ENCODE measurements at regions not wholly inside any gene's neighbourhood (a gene's known extent, or its start where the extent isn't known, plus 50 kb on each side); places are given as distances from the start of the nearest gene placed in this dataset.

DNA sequence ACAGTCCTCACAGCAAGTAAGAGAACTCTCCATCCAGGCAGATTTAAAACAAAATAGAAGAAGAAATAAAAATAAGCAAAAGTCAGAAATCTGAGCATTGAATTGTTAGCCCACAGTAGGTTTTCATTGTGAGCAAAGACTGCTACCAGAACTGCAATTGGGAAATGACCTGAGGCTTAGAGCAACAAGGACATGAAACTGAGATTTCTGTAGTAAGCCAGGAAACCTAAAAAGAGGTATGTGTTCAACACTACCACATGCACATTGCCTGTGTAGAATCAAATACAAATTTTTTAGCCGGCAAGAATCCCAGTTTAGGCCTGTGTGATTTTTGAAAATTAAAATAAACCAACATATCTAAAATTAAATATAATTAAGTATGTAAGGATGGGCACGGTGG lies 928.4 kb upstream of the WWC1 start:
- Mint-ChIP-seq H3K4me3 (no peak overlapping the region), H3K9me3 (peaks cover 6% of the 10 kb centered on the region), H3K27ac (no peak overlapping the region), H3K36me3 (ENCODE audit: low read depth) (no peaks in the 10 kb centered on the region), H3K27me3 (ENCODE audit: insufficient read depth) (no peaks in the 10 kb centered on the region), H3K4me1 (no peaks in the 10 kb centered on the region)
- Histone ChIP-seq H3K9ac (ENCODE audit: extremely low read depth, low read length, poor library complexity, severe bottlenecking) (no peak overlapping the region), H3K36me3 (ENCODE audit: control insufficient read depth, insufficient read depth, low read length) (no peaks in the 10 kb centered on the region), H3K4me1 (ENCODE audit: control insufficient read depth, insufficient read depth, low read length) (no peaks in the 10 kb centered on the region), H3K27me3 (ENCODE audit: control insufficient read depth, insufficient read depth, low read length, poor library complexity, severe bottlenecking) (no peaks in the 10 kb centered on the region), H3K9me3 (ENCODE audit: control insufficient read depth, low read length) (peaks cover 8% of the 10 kb centered on the region), H3K4me3 (ENCODE audit: low read length) (no peak overlapping the region), H3K27ac (ENCODE audit: low read depth, low read length) (no peak overlapping the region)
- no peak for DNase-seq
- TF ChIP-seq, protein P1, sequence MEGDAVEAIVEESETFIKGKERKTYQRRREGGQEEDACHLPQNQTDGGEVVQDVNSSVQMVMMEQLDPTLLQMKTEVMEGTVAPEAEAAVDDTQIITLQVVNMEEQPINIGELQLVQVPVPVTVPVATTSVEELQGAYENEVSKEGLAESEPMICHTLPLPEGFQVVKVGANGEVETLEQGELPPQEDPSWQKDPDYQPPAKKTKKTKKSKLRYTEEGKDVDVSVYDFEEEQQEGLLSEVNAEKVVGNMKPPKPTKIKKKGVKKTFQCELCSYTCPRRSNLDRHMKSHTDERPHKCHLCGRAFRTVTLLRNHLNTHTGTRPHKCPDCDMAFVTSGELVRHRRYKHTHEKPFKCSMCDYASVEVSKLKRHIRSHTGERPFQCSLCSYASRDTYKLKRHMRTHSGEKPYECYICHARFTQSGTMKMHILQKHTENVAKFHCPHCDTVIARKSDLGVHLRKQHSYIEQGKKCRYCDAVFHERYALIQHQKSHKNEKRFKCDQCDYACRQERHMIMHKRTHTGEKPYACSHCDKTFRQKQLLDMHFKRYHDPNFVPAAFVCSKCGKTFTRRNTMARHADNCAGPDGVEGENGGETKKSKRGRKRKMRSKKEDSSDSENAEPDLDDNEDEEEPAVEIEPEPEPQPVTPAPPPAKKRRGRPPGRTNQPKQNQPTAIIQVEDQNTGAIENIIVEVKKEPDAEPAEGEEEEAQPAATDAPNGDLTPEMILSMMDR (conservative IDR thresholded peaks at IDR 0.05) = no peak
- 82 to 100% methylated on average over 1 of the region's 2 CpGs for WGBS, 2 experiments (ENCODE audit: insufficient coverage in 1 of 2, insufficient read length in 1 of 2)

DNA sequence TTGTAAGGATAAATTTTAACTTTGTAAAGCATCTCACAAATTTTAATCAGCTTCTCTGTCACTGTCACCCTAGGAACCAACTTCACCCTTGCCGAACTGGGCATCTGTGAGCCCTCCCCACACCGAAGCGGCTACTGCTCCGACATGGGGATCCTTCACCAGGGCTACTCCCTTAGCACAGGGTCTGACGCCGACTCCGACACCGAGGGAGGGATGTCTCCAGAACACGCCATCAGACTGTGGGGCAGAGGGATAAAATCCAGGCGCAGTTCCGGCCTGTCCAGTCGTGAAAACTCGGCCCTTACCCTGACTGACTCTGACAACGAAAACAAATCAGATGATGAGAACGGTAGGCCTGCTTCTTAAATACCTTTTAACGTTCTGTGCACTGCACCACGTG lies 916.3 kb upstream of the WWC1 start:
- no peak for DNase-seq
- no peaks in the 10 kb centered on the region for H3K9me3 ChIP-seq (ENCODE audit: control insufficient read depth, low read length)
- Mint-ChIP-seq H3K27ac (no peak overlapping the region), H3K4me3 (no peak overlapping the region), H3K4me1 (peaks cover 6% of the 10 kb centered on the region), H3K9me3 (no peaks in the 10 kb centered on the region), H3K27me3 (ENCODE audit: insufficient read depth) (no peaks in the 10 kb centered on the region), H3K36me3 (ENCODE audit: low read depth) (no peaks in the 10 kb centered on the region)
- TF ChIP-seq, protein P1 (conservative IDR thresholded peaks at IDR 0.05) = no peak
- no peaks in the 10 kb centered on the region for H3K36me3 ChIP-seq (ENCODE audit: control insufficient read depth, insufficient read depth, low read length)
- no peak overlapping the region for H3K27ac ChIP-seq (ENCODE audit: low read depth, low read length)
- H3K4me1 ChIP-seq (ENCODE audit: control insufficient read depth, insufficient read depth, low read length) = no peaks in the 10 kb centered on the region
- no peaks in the 10 kb centered on the region for H3K27me3 ChIP-seq (ENCODE audit: control insufficient read depth, insufficient read depth, low read length, poor library complexity, severe bottlenecking)
- WGBS, 2 experiments (ENCODE audit: insufficient coverage in 1 of 2, insufficient read length in 1 of 2) = 91 to 96% methylated on average over 16 to 17 of the region's 17 CpGs
- no peak overlapping the region for H3K9ac ChIP-seq (ENCODE audit: extremely low read depth, low read length, poor library complexity, severe bottlenecking)
- H3K4me3 ChIP-seq (ENCODE audit: low read length) = no peak overlapping the region

DNA sequence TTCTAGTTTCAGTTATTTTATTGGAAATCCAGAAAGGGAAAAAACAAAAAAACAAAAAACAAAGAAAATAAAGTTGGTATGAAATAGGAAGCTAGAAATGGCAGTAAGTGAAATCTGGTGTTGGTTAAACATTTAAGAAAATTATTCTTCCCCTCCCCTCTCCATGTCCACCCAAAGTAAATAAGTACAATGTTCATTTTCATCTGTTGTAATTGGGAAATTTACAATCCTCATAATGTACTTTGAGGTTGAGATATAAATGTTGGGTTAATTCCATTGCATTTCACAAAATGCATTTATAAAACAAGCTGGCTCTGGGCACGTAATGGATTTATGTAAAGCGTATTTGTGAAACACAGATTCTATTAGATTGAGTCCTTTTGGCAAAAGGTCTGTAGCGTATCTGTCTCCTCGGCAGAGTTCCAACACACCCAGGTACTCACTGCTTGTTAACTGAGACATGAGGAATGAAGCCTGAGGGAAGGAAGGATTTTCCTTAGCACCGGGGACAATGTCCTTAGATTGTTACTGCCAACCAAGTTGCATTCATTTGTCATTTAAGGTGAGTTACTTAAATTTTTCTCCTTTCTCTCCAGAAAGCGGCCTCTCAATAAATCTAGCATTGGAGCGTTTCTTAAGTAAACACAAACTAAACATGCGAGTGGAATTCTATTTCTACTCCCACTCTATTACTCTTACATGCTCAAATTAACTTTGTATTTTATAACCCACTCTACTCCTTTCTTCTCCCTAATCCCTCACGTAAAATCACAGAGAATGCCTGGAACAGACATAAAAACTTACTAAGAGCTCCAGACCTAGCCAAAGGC lies 912.3 kb upstream of the WWC1 start:
- WGBS, 2 experiments (ENCODE audit: insufficient coverage in 1 of 2, insufficient read length in 1 of 2) = 90 to 96% methylated on average over 6 to 9 of the region's 9 CpGs
- H3K27me3 Mint-ChIP-seq (ENCODE audit: insufficient read depth) = no peaks in the 10 kb centered on the region
- no peaks in the 10 kb centered on the region for H3K4me1 ChIP-seq (ENCODE audit: control insufficient read depth, insufficient read depth, low read length)
- H3K27ac ChIP-seq (ENCODE audit: low read depth, low read length) = no peak overlapping the region
- no peaks in the 10 kb centered on the region for H3K36me3 ChIP-seq (ENCODE audit: control insufficient read depth, insufficient read depth, low read length)
- no peaks in the 10 kb centered on the region for H3K9me3 Mint-ChIP-seq
- no peak overlapping the region for H3K27ac Mint-ChIP-seq
- TF ChIP-seq, protein P1 (conservative IDR thresholded peaks at IDR 0.05) = no peak
- H3K36me3 Mint-ChIP-seq (ENCODE audit: low read depth) = no peaks in the 10 kb centered on the region
- no peak for DNase-seq
- H3K4me1 Mint-ChIP-seq = peaks cover 6% of the 10 kb centered on the region
- no peak overlapping the region for H3K9ac ChIP-seq (ENCODE audit: extremely low read depth, low read length, poor library complexity, severe bottlenecking)
- no peak overlapping the region for H3K4me3 Mint-ChIP-seq
- H3K4me3 ChIP-seq (ENCODE audit: low read length) = no peak overlapping the region
- no peaks in the 10 kb centered on the region for H3K27me3 ChIP-seq (ENCODE audit: control insufficient read depth, insufficient read depth, low read length, poor library complexity, severe bottlenecking)
- no peaks in the 10 kb centered on the region for H3K9me3 ChIP-seq (ENCODE audit: control insufficient read depth, low read length)

All from endodermal cell (in vitro differentiated cells).